ENCODE measurements at regions not wholly inside any gene's neighbourhood (a gene's known extent, or its start where the extent isn't known, plus 50 kb on each side); places are given as distances from the start of the nearest gene placed in this dataset.
A peak's percentile ranks its signal among the peaks of the same experiment; 100 is the strongest.
"Not testable (repeated sequence)": the region's sequence is repeated elsewhere in the genome, so short reads cannot be mapped to it uniquely, and the experiment has no call there.

DNA sequence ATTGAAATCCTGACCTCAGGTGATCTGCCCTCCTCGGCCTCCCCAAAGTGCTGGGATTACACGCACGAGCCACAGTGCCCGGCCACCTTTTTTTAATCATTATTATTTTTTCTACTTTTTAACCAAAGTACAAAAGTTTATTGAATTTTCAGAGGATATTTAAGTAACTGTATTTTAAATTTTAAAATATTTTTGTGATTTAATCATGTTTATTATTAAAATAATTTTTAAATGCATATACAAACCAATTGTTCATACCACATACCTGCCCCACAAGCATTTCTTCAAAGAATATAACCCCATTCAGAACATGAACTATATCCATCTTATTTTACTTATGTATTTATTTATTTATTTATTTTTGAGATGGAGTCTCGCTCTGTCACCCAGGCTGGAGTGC is 163.6 kb upstream of the MAP2 start:
- H3K27me3 ChIP-seq (ENCODE audit: low read length), result no peaks in the 10 kb centered on the region
- H3K9me3 ChIP-seq (ENCODE audit: low read length), result no peaks in the 10 kb centered on the region
- H3K79me2 ChIP-seq (ENCODE audit: low read length), result no peaks in the 10 kb centered on the region

DNA sequence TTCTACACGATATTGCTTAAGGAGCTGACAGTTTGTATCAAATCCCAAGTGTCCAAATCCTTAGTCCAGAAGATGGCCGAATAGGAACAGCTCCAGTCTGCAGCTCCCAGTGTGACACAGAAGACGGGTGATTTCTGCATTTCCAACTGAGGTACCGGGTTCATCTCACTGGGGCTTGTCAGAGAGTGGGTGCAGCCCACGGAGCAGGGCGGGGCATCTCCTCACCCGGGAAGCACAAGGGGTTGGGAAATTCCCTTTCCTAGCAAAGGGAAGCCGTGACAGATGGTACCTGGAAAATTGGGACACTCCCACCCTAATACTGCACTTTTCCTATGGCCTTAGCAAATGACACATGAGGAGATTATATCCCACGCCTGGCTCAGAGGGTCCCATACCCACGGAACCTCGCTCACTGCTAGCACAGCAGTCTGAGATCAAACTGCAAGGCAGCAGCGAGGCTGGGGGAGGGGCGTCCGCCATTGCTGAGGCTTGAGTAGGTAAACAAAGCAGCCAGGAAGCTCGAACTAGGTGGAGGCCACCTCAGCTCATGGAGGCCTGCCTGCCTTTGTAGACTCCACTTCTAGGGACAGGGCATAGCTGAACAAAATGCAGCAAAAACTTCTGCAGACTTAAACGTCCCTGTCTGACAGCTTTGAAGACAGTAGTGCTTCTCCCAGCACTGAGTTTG is 162.3 kb upstream of the MAP2 start:
- not testable (repeated sequence) for H3K27me3 ChIP-seq (ENCODE audit: low read length); DNase-seq; H2AFZ ChIP-seq (ENCODE audit: low read length); H4K20me1 ChIP-seq (ENCODE audit: insufficient read depth, low read depth, low read length); H3K4me3 ChIP-seq (ENCODE audit: low read length); H3K9me3 ChIP-seq (ENCODE audit: low read length); H3K9me2 ChIP-seq (replicated peaks; ENCODE audit: insufficient read depth, low read length); H3K4me2 ChIP-seq (ENCODE audit: low read depth, low read length, poor library complexity, severe bottlenecking); H3K4me1 ChIP-seq (ENCODE audit: low read length); H3K9ac ChIP-seq (ENCODE audit: low read length); H3K36me3 ChIP-seq (ENCODE audit: insufficient read depth, low read length); H3K79me2 ChIP-seq (ENCODE audit: low read length); H3K27ac ChIP-seq (ENCODE audit: low read length)

More for the DNA sequence above, 163.6 kb upstream of the MAP2 start:
- Histone ChIP-seq H2AFZ (ENCODE audit: low read length) (no peak overlapping the region), H3K9ac (ENCODE audit: low read length) (no peak overlapping the region), H3K4me3 (ENCODE audit: low read length) (no peak overlapping the region), H3K9me2 (replicated peaks; ENCODE audit: insufficient read depth, low read length) (no peaks in the 10 kb centered on the region), H3K36me3 (ENCODE audit: insufficient read depth, low read length) (no peaks in the 10 kb centered on the region), H3K4me1 (ENCODE audit: low read length) (no peaks in the 10 kb centered on the region), H4K20me1 (ENCODE audit: insufficient read depth, low read depth, low read length) (no peaks in the 10 kb centered on the region), H3K27ac (ENCODE audit: low read length) (no peak overlapping the region), H3K4me2 (ENCODE audit: low read depth, low read length, poor library complexity, severe bottlenecking) (no peak overlapping the region)
- DNase-seq, result no peak

DNA sequence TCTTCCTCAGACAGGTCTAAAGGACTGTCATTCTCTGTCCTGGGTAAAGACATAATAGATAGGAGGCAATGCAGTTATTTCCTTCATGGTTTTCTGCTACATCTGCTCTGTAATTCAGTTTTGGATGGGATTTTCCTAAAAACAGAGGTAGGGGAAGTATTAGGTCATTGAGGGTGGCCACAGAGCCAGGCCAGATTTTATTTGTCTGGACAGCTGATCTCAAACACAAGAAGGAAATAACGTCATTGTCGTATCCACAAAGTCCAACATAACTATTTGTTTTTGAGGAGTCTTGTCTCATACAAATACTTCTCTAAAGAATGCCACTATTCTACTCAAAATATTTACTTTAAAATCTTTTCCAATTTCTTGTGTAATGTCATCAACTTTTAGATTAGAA is 154.8 kb upstream of the MAP2 start:
- no peak overlapping the region for H3K9ac ChIP-seq (ENCODE audit: low read length)
- H4K20me1 ChIP-seq (ENCODE audit: insufficient read depth, low read depth, low read length), result no peaks in the 10 kb centered on the region
- no peaks in the 10 kb centered on the region for H3K79me2 ChIP-seq (ENCODE audit: low read length)
- H3K4me3 ChIP-seq (ENCODE audit: low read length), result no peak overlapping the region
- DNase-seq, result no peak
- no peaks in the 10 kb centered on the region for H3K36me3 ChIP-seq (ENCODE audit: insufficient read depth, low read length)
- no peak overlapping the region for H3K27ac ChIP-seq (ENCODE audit: low read length)
- no peak overlapping the region for H2AFZ ChIP-seq (ENCODE audit: low read length)
- no peaks in the 10 kb centered on the region; the same call in 1 of the 2 replicates for H3K9me2 ChIP-seq (replicated peaks; ENCODE audit: insufficient read depth, low read length)
- no peaks in the 10 kb centered on the region for H3K27me3 ChIP-seq (ENCODE audit: low read length)
- no peak overlapping the region for H3K4me2 ChIP-seq (ENCODE audit: low read depth, low read length, poor library complexity, severe bottlenecking)
- H3K4me1 ChIP-seq (ENCODE audit: low read length), result no peaks in the 10 kb centered on the region
- no peaks in the 10 kb centered on the region for H3K9me3 ChIP-seq (ENCODE audit: low read length)

DNA sequence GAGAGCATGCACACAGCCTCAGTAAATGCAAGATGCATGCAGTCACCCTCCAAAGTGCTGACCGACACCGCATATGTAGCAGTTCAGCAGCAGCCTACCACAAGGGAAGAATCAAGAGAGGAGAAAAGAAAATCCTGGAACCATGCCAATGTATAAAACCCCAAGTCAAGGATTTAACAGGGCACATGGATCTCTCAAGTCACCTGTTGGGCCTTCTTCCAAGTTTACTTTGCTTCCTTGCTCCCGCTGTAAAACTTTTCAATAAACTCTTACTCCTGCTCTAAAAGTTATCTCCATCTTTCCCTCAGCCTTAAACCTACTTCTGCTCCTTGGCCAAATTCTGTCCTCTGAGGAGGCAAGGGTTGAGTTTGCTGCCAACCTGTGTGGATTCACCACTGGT is 147.8 kb upstream of the MAP2 start:
- no peak overlapping the region for H3K9ac ChIP-seq (ENCODE audit: low read length)
- no peak for DNase-seq
- H3K27me3 ChIP-seq (ENCODE audit: low read length), result no peaks in the 10 kb centered on the region
- H3K9me2 ChIP-seq (replicated peaks; ENCODE audit: insufficient read depth, low read length), result no peaks in the 10 kb centered on the region
- H3K79me2 ChIP-seq (ENCODE audit: low read length), result no peaks in the 10 kb centered on the region
- no peak overlapping the region for H3K27ac ChIP-seq (ENCODE audit: low read length)
- H3K4me1 ChIP-seq (ENCODE audit: low read length), result no peaks in the 10 kb centered on the region
- H4K20me1 ChIP-seq (ENCODE audit: insufficient read depth, low read depth, low read length), result no peaks in the 10 kb centered on the region
- H3K36me3 ChIP-seq (ENCODE audit: insufficient read depth, low read length), result no peaks in the 10 kb centered on the region
- no peak overlapping the region for H2AFZ ChIP-seq (ENCODE audit: low read length)
- H3K4me3 ChIP-seq (ENCODE audit: low read length), result no peak overlapping the region
- no peaks in the 10 kb centered on the region for H3K9me3 ChIP-seq (ENCODE audit: low read length)
- H3K4me2 ChIP-seq (ENCODE audit: low read depth, low read length, poor library complexity, severe bottlenecking), result no peak overlapping the region

DNA sequence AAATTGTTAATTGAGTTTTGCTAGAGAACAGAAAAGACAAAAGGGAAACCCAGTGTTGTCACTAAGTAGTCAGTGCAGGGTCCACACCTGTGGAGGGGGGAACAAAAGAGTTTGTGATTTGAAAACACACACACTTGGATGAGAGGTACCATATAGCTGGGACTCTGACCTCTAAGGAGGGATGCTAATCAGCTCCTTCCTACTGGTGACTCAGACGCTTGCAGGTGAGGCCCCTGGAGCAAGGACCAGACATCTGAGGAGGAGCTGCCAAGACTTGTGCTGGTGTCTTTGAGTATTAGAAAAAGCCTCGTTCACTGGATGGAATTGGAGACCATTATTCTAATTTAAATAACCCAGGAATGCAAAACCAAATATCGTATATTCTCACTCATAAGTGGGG is 146.4 kb upstream of the MAP2 start:
- Histone ChIP-seq H3K36me3 (ENCODE audit: insufficient read depth, low read length) (no peaks in the 10 kb centered on the region), H3K4me2 (ENCODE audit: low read depth, low read length, poor library complexity, severe bottlenecking) (no peak overlapping the region), H3K4me1 (ENCODE audit: low read length) (no peaks in the 10 kb centered on the region), H3K9ac (ENCODE audit: low read length) (no peak overlapping the region), H3K4me3 (ENCODE audit: low read length) (no peak overlapping the region), H3K9me2 (replicated peaks; ENCODE audit: insufficient read depth, low read length) (no peaks in the 10 kb centered on the region), H3K9me3 (ENCODE audit: low read length) (no peaks in the 10 kb centered on the region), H3K27me3 (ENCODE audit: low read length) (no peaks in the 10 kb centered on the region), H3K27ac (ENCODE audit: low read length) (no peak overlapping the region), H2AFZ (ENCODE audit: low read length) (no peak overlapping the region), H3K79me2 (ENCODE audit: low read length) (no peaks in the 10 kb centered on the region), H4K20me1 (ENCODE audit: insufficient read depth, low read depth, low read length) (no peaks in the 10 kb centered on the region)
- no peak for DNase-seq

DNA sequence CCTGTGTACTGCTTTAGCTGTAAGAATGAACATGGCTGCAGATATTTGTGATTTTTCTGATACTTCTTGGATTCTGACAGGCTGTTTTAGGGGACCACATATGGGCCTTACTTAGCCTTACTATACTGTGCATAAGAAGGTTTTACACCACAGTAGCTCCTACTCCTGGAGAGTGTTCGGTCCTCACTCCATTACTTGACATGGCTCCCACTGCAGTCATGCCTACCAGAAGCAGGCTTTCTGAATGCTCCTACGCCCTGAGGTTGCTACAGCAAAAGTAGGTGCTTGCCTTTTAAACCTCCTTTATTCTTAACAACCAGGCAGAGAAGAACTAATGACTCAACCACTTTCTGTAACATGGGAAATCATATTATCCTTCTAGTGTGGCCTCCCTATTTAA is 125.2 kb upstream of the MAP2 start:
- no peak overlapping the region for H3K27ac ChIP-seq (ENCODE audit: low read length)
- no peaks in the 10 kb centered on the region for H3K27me3 ChIP-seq (ENCODE audit: low read length)
- H3K9me2 ChIP-seq (replicated peaks; ENCODE audit: insufficient read depth, low read length), result no peaks in the 10 kb centered on the region
- no peak overlapping the region for H3K9ac ChIP-seq (ENCODE audit: low read length)
- no peaks in the 10 kb centered on the region for H3K36me3 ChIP-seq (ENCODE audit: insufficient read depth, low read length)
- no peak overlapping the region for H3K4me3 ChIP-seq (ENCODE audit: low read length)
- no peaks in the 10 kb centered on the region for H3K79me2 ChIP-seq (ENCODE audit: low read length)
- no peaks in the 10 kb centered on the region for H4K20me1 ChIP-seq (ENCODE audit: insufficient read depth, low read depth, low read length)
- no peak for DNase-seq
- no peak overlapping the region for H3K4me2 ChIP-seq (ENCODE audit: low read depth, low read length, poor library complexity, severe bottlenecking)
- H3K9me3 ChIP-seq (ENCODE audit: low read length), result no peaks in the 10 kb centered on the region
- no peaks in the 10 kb centered on the region for H3K4me1 ChIP-seq (ENCODE audit: low read length)
- H2AFZ ChIP-seq (ENCODE audit: low read length), result no peak overlapping the region

DNA sequence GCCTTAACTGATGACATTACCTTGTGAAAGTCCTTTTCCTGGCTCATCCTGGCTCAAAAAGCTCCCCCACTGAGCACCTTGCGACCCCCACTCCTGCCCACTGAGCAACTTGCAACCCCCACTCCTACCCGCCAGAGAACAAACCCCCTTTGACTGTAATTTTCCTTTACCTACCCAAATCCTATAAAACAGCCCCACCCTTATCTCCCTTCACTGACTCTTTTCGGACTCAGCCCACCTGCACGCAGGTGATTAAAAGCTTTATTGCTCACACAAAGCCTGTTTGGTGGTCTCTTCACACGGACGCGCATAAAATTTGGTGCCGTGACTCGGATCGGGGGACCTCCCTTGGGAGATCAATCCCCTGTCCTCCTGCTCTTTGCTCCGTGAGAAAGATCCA is 124.4 kb upstream of the MAP2 start:
- H3K9me2 ChIP-seq (replicated peaks; ENCODE audit: insufficient read depth, low read length); H3K27me3 ChIP-seq (ENCODE audit: low read length); H3K4me2 ChIP-seq (ENCODE audit: low read depth, low read length, poor library complexity, severe bottlenecking); DNase-seq; H3K36me3 ChIP-seq (ENCODE audit: insufficient read depth, low read length); H3K79me2 ChIP-seq (ENCODE audit: low read length); H3K27ac ChIP-seq (ENCODE audit: low read length); H4K20me1 ChIP-seq (ENCODE audit: insufficient read depth, low read depth, low read length); H3K9ac ChIP-seq (ENCODE audit: low read length); H3K4me1 ChIP-seq (ENCODE audit: low read length); H3K4me3 ChIP-seq (ENCODE audit: low read length); H2AFZ ChIP-seq (ENCODE audit: low read length); H3K9me3 ChIP-seq (ENCODE audit: low read length): not testable (repeated sequence)

DNA sequence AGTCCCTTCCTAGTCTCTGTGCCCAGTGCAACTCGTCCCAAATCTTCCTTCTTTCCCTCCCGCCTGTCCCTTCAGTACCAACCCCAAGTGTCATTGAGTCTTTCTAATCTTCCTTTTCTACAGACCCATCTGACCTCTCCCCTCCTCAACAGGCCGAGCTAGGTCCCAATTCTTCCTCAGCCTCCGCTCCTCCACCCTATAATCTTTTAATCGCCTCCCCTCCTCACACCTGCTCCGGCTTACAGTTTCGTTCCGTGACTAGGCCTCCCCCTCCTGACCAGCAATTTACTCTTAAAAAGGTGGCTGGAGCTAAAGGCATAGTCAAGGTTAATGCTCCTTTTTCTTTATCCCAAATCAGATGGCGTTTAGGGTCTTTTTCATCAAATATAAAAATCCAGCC is 123.1 kb upstream of the MAP2 start:
- not testable (repeated sequence) for H3K4me1 ChIP-seq (ENCODE audit: low read length); H3K79me2 ChIP-seq (ENCODE audit: low read length); H3K36me3 ChIP-seq (ENCODE audit: insufficient read depth, low read length); H3K27me3 ChIP-seq (ENCODE audit: low read length); H3K9me2 ChIP-seq (replicated peaks; ENCODE audit: insufficient read depth, low read length); H4K20me1 ChIP-seq (ENCODE audit: insufficient read depth, low read depth, low read length); H3K27ac ChIP-seq (ENCODE audit: low read length); H3K4me2 ChIP-seq (ENCODE audit: low read depth, low read length, poor library complexity, severe bottlenecking); DNase-seq; H3K4me3 ChIP-seq (ENCODE audit: low read length); H3K9me3 ChIP-seq (ENCODE audit: low read length); H2AFZ ChIP-seq (ENCODE audit: low read length); H3K9ac ChIP-seq (ENCODE audit: low read length)

DNA sequence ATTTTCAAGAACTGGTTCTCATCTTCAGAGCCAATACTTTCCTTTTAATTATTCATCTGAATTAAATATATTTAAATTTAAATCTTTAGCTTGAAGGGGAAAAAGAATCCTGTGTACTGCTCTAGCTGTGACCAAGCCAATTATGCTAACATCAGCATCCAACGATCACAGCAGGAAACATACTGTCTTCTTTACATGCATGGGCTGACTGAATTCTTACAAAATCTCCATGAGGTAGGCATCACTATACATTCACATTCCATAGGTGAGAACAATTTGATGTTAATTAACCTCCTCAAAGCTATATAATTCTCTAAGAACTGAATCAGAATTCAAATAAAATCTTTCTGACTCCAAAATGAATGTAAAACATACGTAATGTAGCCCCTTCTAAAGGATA is 118.8 kb upstream of the MAP2 start:
- Histone ChIP-seq H3K9me2 (replicated peaks; ENCODE audit: insufficient read depth, low read length) (no peaks in the 10 kb centered on the region), H3K27me3 (ENCODE audit: low read length) (no peaks in the 10 kb centered on the region), H4K20me1 (ENCODE audit: insufficient read depth, low read depth, low read length) (no peaks in the 10 kb centered on the region), H2AFZ (ENCODE audit: low read length) (no peak overlapping the region), H3K4me2 (ENCODE audit: low read depth, low read length, poor library complexity, severe bottlenecking) (no peak overlapping the region), H3K4me3 (ENCODE audit: low read length) (no peak overlapping the region), H3K79me2 (ENCODE audit: low read length) (no peaks in the 10 kb centered on the region), H3K4me1 (ENCODE audit: low read length) (no peaks in the 10 kb centered on the region), H3K36me3 (ENCODE audit: insufficient read depth, low read length) (no peaks in the 10 kb centered on the region), H3K9me3 (ENCODE audit: low read length) (no peaks in the 10 kb centered on the region), H3K27ac (ENCODE audit: low read length) (no peak overlapping the region), H3K9ac (ENCODE audit: low read length) (no peak overlapping the region)
- DNase-seq, result peak; percentile 21

All from Karpas-422 (cell line).